Testis (tissue), 2 donors: ENCODE measurements at regions not wholly inside any gene's neighbourhood (a gene's known extent, or its start where the extent isn't known, plus 50 kb on each side); places are given as distances from the start of the nearest gene placed in this dataset.

ENCODE experiments used
- POLR2A ChIP-seq: fragments of 450-650 bp; IDR thresholded peaks from one replicate; pipeline ENCODE4 v1.6.1; 2017; ENCODE audit warnings: antibody characterized with exemption, mild to moderate bottlenecking, moderate library complexity
- TF ChIP-seq, protein P1 (sequence below), 3 experiments: fragments of 450-650 bp in 2 of 3; fragments of 200-600 bp in 1 of 3; sonication (generic) in 1 of 3; IDR thresholded peaks; one replicate each; pipeline ENCODE4 v1.5.1; 2016 to 2019; ENCODE audit warnings: antibody characterized with exemption in 3 of 3, mild to moderate bottlenecking in 2 of 3, moderate library complexity in 1 of 3

DNA sequence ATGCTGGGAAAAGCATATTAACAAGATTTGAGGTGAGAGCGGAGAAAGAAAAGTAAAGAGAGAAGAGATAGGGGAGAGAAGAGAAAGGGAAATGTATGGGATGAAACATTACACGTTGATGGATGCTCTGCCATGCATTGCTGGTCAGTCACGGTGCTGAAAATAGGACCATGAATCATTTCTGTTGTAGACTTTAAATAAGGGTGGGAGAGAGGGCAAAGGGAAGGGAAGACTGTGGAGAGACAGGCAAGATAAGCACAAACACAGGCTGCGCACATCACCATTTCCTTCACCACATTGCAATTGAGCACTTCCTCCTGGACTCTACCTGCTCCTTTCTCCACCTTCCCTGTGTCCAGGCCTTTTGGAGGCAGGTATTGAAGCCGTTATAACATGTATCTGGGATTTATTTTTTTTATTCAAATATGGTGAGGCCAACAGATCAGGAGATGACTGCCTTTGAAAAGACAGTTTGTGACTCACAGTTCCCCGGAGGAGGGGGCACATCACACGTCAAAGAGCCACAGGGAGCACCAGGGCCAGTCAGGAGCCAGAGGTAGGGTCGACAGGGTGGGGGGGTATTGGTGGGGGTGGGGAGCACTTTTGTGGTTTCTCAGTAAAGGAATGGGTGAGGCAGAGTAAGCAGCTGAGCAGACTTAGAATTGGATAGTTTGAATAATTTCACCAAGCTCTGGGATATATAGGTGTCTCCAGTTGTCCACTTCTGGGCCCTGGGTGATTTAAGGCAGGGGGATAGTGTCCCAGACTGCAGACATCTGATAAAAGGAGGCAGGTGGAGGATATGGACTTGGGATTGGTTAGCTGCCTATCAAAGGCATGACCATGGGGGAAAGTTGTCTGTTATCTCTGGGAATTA is 372.8 kb upstream of the ST6GAL2 start:
- TF ChIP-seq POLR2A, result no peak
- TF ChIP-seq, protein P1, sequence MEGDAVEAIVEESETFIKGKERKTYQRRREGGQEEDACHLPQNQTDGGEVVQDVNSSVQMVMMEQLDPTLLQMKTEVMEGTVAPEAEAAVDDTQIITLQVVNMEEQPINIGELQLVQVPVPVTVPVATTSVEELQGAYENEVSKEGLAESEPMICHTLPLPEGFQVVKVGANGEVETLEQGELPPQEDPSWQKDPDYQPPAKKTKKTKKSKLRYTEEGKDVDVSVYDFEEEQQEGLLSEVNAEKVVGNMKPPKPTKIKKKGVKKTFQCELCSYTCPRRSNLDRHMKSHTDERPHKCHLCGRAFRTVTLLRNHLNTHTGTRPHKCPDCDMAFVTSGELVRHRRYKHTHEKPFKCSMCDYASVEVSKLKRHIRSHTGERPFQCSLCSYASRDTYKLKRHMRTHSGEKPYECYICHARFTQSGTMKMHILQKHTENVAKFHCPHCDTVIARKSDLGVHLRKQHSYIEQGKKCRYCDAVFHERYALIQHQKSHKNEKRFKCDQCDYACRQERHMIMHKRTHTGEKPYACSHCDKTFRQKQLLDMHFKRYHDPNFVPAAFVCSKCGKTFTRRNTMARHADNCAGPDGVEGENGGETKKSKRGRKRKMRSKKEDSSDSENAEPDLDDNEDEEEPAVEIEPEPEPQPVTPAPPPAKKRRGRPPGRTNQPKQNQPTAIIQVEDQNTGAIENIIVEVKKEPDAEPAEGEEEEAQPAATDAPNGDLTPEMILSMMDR (IDR thresholded peaks at IDR 0.05), result no peak
